ENCODE measurements at regions not wholly inside any gene's neighbourhood (a gene's known extent, or its start where the extent isn't known, plus 50 kb on each side); places are given as distances from the start of the nearest gene placed in this dataset.

GRCh38 chr17:71511266-71511995, 609.4 kb upstream of the SOX9 start:
- TF ChIP-seq POLR2A (IDR thresholded peaks at IDR 0.05; ENCODE audit: low read depth, low read length) (no peak), EZH2 (IDR thresholded peaks at IDR 0.05; ENCODE audit: borderline replicate concordance, low read depth, low read length, severe bottlenecking) (no peak), CTCF (IDR thresholded peaks at IDR 0.05; ENCODE audit: extremely low read depth in 1 of 2, insufficient read depth in 1 of 2, low read depth in 1 of 2, low read length in 2 of 2) (no peak), GATA2 (IDR thresholded peaks at IDR 0.05; ENCODE audit: insufficient read depth, insufficient read length, low read depth, low read length) (no peak), MYC (IDR thresholded peaks at IDR 0.05; ENCODE audit: low read depth, low read length) (no peak)

Measured in endothelial cell of umbilical vein (primary cell).